ENCODE measurements at regions not wholly inside any gene's neighbourhood (a gene's known extent, or its start where the extent isn't known, plus 50 kb on each side); places are given as distances from the start of the nearest gene placed in this dataset.
"Not testable (repeated sequence)": the region's sequence is repeated elsewhere in the genome, so short reads cannot be mapped to it uniquely, and the experiment has no call there.

DNA sequence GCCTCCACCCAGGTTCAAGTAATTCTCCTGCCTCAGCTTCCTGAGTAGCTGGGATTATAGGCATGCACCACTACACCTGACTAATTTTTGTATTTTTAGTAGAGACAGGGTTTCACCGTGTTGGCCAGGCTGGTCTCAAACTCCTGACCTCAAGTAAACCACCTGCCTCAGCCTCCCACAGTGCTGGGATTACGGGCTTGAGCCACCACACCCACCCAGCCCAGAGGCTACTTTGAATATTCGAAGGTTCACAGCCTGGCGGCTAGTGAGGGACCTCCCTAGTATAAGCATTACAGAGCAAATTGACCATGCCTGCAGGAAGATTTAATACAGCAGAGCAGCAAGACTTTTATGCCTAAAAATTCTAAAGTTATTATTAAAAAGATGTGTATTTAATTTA lies 86.6 kb downstream of the SEPTIN7 start:
- H3K4me1 ChIP-seq (ENCODE audit: control insufficient read depth, low read depth, low read length); H3K79me1 ChIP-seq (ENCODE audit: low read length); H3K4me2 ChIP-seq (ENCODE audit: low read length); H3K27me3 ChIP-seq (ENCODE audit: insufficient read depth, low read length, poor library complexity); H3K36me3 ChIP-seq (ENCODE audit: control insufficient read depth, insufficient read depth, low read length); H2BK15ac ChIP-seq (replicated peaks; ENCODE audit: low read depth); H3K27ac ChIP-seq (ENCODE audit: low read depth, low read length); H3K18ac ChIP-seq (ENCODE audit: low read length); H3K23ac ChIP-seq (ENCODE audit: low read length); H2BK5ac ChIP-seq (ENCODE audit: low read length); H3K79me2 ChIP-seq (ENCODE audit: control insufficient read depth, insufficient read depth, low read length); H2AK5ac ChIP-seq (ENCODE audit: low read length); H2BK120ac ChIP-seq (ENCODE audit: low read depth, low read length); H4K5ac ChIP-seq (ENCODE audit: low read length); H3K4ac ChIP-seq (ENCODE audit: low read depth, low read length); H3K9ac ChIP-seq (ENCODE audit: low read length); H3K4me3 ChIP-seq (ENCODE audit: low read length); H3K56ac ChIP-seq (ENCODE audit: low read length); H4K8ac ChIP-seq (ENCODE audit: low read depth, low read length): not testable (repeated sequence)
- no CpG with 5 or more reads among the region's 4 CpGs for WGBS (ENCODE audit: extremely low coverage, insufficient coverage, low lambda C conversion rate)
- peak; percentile 48 for DNase-seq

DNA sequence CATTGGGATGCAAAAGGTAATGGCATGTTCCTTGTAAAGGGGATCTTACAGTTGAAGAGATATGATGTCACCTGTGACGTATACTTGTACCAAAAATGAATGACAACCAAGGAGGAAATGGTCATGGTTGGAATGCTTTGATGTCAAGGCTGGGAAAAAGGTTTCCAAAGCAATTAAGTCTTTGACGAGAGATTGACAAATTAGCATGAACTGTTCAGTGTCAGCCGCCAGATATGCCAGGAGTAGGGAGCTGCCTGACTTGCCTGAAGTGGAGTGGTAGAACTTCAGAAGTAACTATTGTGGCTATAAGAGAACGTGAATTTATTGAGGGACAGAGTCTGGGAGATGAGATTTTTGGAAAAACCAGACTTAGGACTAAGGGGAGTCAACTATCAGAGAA lies 88.1 kb downstream of the SEPTIN7 start:
- H3K36me3 ChIP-seq (ENCODE audit: control insufficient read depth, insufficient read depth, low read length), result peaks cover 1% of the 10 kb centered on the region

DNA sequence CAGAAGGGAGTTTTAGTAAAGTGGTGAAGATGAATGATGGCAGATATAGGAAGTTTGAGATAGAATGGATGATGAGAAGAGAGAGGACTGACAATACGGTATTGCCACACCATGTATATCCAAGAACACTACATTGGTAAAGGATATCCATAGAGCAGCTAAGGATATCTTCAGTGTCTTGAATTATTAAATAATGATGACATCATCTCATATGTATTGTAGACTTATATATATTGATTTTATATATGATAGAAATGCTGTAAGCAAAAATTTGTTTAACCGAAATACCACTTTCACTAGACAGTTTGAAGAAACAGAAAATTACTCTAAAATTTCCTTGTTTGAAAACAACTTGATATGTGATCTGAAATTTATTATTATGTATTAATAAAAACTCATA lies 89.0 kb downstream of the SEPTIN7 start:
- Histone ChIP-seq H3K36me3 (ENCODE audit: control insufficient read depth, insufficient read depth, low read length) (peaks cover 1% of the 10 kb centered on the region), H3K23ac (ENCODE audit: low read length) (no peak overlapping the region), H3K27ac (ENCODE audit: low read depth, low read length) (no peak overlapping the region), H3K9ac (ENCODE audit: low read length) (no peak overlapping the region), H4K5ac (ENCODE audit: low read length) (no peak overlapping the region), H3K4me2 (ENCODE audit: low read length) (no peak overlapping the region), H3K18ac (ENCODE audit: low read length) (no peak overlapping the region), H4K8ac (ENCODE audit: low read depth, low read length) (no peak overlapping the region), H3K79me2 (ENCODE audit: control insufficient read depth, insufficient read depth, low read length) (no peaks in the 10 kb centered on the region), H3K4me3 (ENCODE audit: low read length) (no peak overlapping the region), H2AK5ac (ENCODE audit: low read length) (no peak overlapping the region), H2BK120ac (ENCODE audit: low read depth, low read length) (no peak overlapping the region), H2BK15ac (replicated peaks; ENCODE audit: low read depth) (no peak overlapping the region), H3K56ac (ENCODE audit: low read length) (no peak overlapping the region), H3K27me3 (ENCODE audit: insufficient read depth, low read length, poor library complexity) (no peaks in the 10 kb centered on the region), H2BK5ac (ENCODE audit: low read length) (no peak overlapping the region), H3K4me1 (ENCODE audit: control insufficient read depth, low read depth, low read length) (no peaks in the 10 kb centered on the region), H3K79me1 (ENCODE audit: low read length) (no peaks in the 10 kb centered on the region), H3K4ac (ENCODE audit: low read depth, low read length) (no peak overlapping the region)
- WGBS (ENCODE audit: extremely low coverage, insufficient coverage, low lambda C conversion rate), result no CpG with 5 or more reads among the region's 2 CpGs
- DNase-seq, result no peak

More for the DNA sequence above, 88.1 kb downstream of the SEPTIN7 start:
- Histone ChIP-seq H4K5ac (ENCODE audit: low read length) (no peak overlapping the region), H2AK5ac (ENCODE audit: low read length) (no peak overlapping the region), H3K27me3 (ENCODE audit: insufficient read depth, low read length, poor library complexity) (no peaks in the 10 kb centered on the region), H3K56ac (ENCODE audit: low read length) (no peak overlapping the region), H3K23ac (ENCODE audit: low read length) (no peak overlapping the region), H4K8ac (ENCODE audit: low read depth, low read length) (no peak overlapping the region), H3K79me2 (ENCODE audit: control insufficient read depth, insufficient read depth, low read length) (no peaks in the 10 kb centered on the region), H2BK15ac (replicated peaks; ENCODE audit: low read depth) (no peak overlapping the region), H3K9ac (ENCODE audit: low read length) (no peak overlapping the region), H3K4me3 (ENCODE audit: low read length) (no peak overlapping the region), H3K4me1 (ENCODE audit: control insufficient read depth, low read depth, low read length) (no peaks in the 10 kb centered on the region), H3K4me2 (ENCODE audit: low read length) (no peak overlapping the region), H3K27ac (ENCODE audit: low read depth, low read length) (no peak overlapping the region), H3K4ac (ENCODE audit: low read depth, low read length) (no peak overlapping the region), H2BK5ac (ENCODE audit: low read length) (no peak overlapping the region), H2BK120ac (ENCODE audit: low read depth, low read length) (no peak overlapping the region), H3K18ac (ENCODE audit: low read length) (no peak overlapping the region), H3K79me1 (ENCODE audit: low read length) (no peaks in the 10 kb centered on the region)
- DNase-seq, result no peak
- no CpG with 5 or more reads among the region's 4 CpGs for WGBS (ENCODE audit: extremely low coverage, insufficient coverage, low lambda C conversion rate)

DNA sequence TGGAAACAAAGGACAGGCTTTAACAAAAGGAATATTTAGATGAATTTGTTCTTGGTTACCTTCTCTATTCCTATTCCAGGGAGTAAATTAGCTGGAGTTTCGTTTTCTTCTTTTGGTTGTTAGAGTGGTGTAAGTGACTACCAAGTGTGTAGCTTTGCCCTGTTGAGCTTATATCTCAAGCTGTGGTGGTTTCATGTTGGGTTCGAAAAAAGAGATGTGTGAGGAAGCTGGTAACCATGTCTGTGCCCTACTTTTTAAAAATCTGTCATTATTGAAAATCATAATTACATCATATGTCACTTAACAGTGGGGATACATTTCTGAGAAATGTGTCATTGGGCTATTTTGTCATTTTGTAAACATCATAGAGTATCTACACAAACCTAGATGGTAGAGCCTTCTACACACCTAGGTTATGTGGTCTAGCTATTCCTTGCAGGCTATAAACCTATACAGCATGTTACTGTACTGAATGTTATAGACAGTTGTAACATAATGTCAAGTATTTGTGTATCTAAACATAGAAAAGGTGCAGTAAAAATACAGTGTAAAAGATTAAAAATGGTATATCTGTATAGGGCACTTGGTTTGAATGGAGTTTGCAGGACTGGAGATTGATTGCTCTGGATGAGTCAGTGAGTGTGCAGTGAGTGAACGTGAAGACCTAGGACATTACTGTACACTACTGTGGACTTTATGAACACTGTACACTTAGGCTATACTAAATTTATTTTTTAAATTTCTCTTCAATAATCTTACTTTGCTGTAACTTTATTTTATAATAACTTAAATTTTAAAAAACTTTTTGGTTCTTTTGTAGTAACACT lies 90.4 kb downstream of the SEPTIN7 start:
- Histone ChIP-seq H3K4me3 (ENCODE audit: low read length) (no peak overlapping the region), H3K18ac (ENCODE audit: low read length) (no peak overlapping the region), H3K23ac (ENCODE audit: low read length) (no peak overlapping the region)

DNA sequence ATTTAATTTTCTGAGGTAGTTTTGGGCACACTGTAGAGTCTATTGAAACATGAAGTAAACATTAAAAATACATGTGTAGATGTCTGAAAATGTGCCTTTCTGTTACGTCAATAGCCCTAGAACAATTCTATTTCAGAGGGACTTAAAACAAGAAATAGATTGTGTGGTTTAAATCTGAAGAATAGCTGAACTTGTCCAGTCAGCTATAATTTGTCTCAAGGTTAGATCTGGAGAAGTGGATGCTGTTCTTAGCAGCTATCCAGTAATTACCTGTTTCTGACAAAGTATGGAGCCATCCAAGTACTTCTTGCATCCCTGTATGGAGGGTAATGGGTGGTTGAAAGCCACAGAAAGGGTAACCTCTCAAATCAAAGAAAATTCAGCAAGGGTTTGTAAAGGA lies 92.8 kb downstream of the SEPTIN7 start:
- Histone ChIP-seq H3K4me2 (ENCODE audit: low read length) (no peak overlapping the region), H2AK5ac (ENCODE audit: low read length) (no peak overlapping the region), H3K4me1 (ENCODE audit: control insufficient read depth, low read depth, low read length) (no peaks in the 10 kb centered on the region), H3K79me2 (ENCODE audit: control insufficient read depth, insufficient read depth, low read length) (no peaks in the 10 kb centered on the region), H3K27me3 (ENCODE audit: insufficient read depth, low read length, poor library complexity) (no peaks in the 10 kb centered on the region), H3K56ac (ENCODE audit: low read length) (no peak overlapping the region), H4K8ac (ENCODE audit: low read depth, low read length) (no peak overlapping the region), H4K5ac (ENCODE audit: low read length) (no peak overlapping the region), H3K4me3 (ENCODE audit: low read length) (no peak overlapping the region), H2BK5ac (ENCODE audit: low read length) (no peak overlapping the region), H3K27ac (ENCODE audit: low read depth, low read length) (no peak overlapping the region), H3K79me1 (ENCODE audit: low read length) (no peaks in the 10 kb centered on the region), H3K4ac (ENCODE audit: low read depth, low read length) (no peak overlapping the region), H3K36me3 (ENCODE audit: control insufficient read depth, insufficient read depth, low read length) (peaks cover 1% of the 10 kb centered on the region), H2BK15ac (replicated peaks; ENCODE audit: low read depth) (no peak overlapping the region), H3K23ac (ENCODE audit: low read length) (no peak overlapping the region), H2BK120ac (ENCODE audit: low read depth, low read length) (no peak overlapping the region), H3K18ac (ENCODE audit: low read length) (no peak overlapping the region), H3K9ac (ENCODE audit: low read length) (no peak overlapping the region)
- DNase-seq, result no peak
- WGBS (ENCODE audit: extremely low coverage, insufficient coverage, low lambda C conversion rate), result no CpG with 5 or more reads among the region's 1 CpG

More for the DNA sequence above, 90.4 kb downstream of the SEPTIN7 start:
- H3K79me1 ChIP-seq (ENCODE audit: low read length), result no peaks in the 10 kb centered on the region
- peaks cover 1% of the 10 kb centered on the region for H3K36me3 ChIP-seq (ENCODE audit: control insufficient read depth, insufficient read depth, low read length)
- no peaks in the 10 kb centered on the region for H3K79me2 ChIP-seq (ENCODE audit: control insufficient read depth, insufficient read depth, low read length)
- H3K4me2 ChIP-seq (ENCODE audit: low read length), result no peak overlapping the region
- H4K8ac ChIP-seq (ENCODE audit: low read depth, low read length), result no peak overlapping the region
- no peaks in the 10 kb centered on the region for H3K27me3 ChIP-seq (ENCODE audit: insufficient read depth, low read length, poor library complexity)
- no peak overlapping the region for H4K5ac ChIP-seq (ENCODE audit: low read length)
- H2AK5ac ChIP-seq (ENCODE audit: low read length), result no peak overlapping the region
- no peaks in the 10 kb centered on the region for H3K4me1 ChIP-seq (ENCODE audit: control insufficient read depth, low read depth, low read length)
- no peak overlapping the region for H2BK5ac ChIP-seq (ENCODE audit: low read length)
- H2BK120ac ChIP-seq (ENCODE audit: low read depth, low read length), result no peak overlapping the region
- H3K4ac ChIP-seq (ENCODE audit: low read depth, low read length), result no peak overlapping the region
- DNase-seq, result no peak
- no CpG with 5 or more reads among the region's 3 CpGs for whole genome bisulfite sequencing (ENCODE audit: extremely low coverage, insufficient coverage, low lambda C conversion rate)
- H3K9ac ChIP-seq (ENCODE audit: low read length), result no peak overlapping the region
- H3K56ac ChIP-seq (ENCODE audit: low read length), result no peak overlapping the region
- H3K27ac ChIP-seq (ENCODE audit: low read depth, low read length), result no peak overlapping the region
- no peak overlapping the region for H2BK15ac ChIP-seq (replicated peaks; ENCODE audit: low read depth)

DNA sequence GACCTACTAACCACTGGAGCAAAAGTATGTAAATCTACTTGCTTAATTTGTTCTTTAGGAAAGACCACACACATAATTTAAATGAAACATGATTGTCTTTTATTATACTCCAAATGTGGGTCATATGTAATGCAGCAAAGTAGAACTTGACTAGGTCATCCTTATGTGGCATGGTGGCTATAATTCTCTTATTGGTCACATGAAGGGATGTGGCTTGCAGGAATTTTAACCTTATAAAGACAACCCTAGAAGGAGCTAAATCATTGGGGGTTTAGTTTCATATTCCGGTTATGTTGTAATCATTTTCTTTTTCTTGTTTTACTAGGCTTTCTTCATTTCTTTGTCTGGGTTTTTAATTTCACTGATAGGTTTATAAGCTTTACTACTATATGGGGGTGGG lies 93.9 kb downstream of the SEPTIN7 start:
- Histone ChIP-seq H2BK120ac (ENCODE audit: low read depth, low read length) (no peak overlapping the region), H3K79me1 (ENCODE audit: low read length) (no peaks in the 10 kb centered on the region), H4K5ac (ENCODE audit: low read length) (no peak overlapping the region), H3K4ac (ENCODE audit: low read depth, low read length) (no peak overlapping the region), H3K27me3 (ENCODE audit: insufficient read depth, low read length, poor library complexity) (no peaks in the 10 kb centered on the region), H2AK5ac (ENCODE audit: low read length) (no peak overlapping the region), H3K4me2 (ENCODE audit: low read length) (no peak overlapping the region), H3K79me2 (ENCODE audit: control insufficient read depth, insufficient read depth, low read length) (no peaks in the 10 kb centered on the region), H3K4me1 (ENCODE audit: control insufficient read depth, low read depth, low read length) (no peaks in the 10 kb centered on the region), H3K27ac (ENCODE audit: low read depth, low read length) (no peak overlapping the region), H3K23ac (ENCODE audit: low read length) (no peak overlapping the region), H3K56ac (ENCODE audit: low read length) (no peak overlapping the region), H3K9ac (ENCODE audit: low read length) (no peak overlapping the region), H3K18ac (ENCODE audit: low read length) (no peak overlapping the region), H3K36me3 (ENCODE audit: control insufficient read depth, insufficient read depth, low read length) (no peaks in the 10 kb centered on the region), H3K4me3 (ENCODE audit: low read length) (no peak overlapping the region), H2BK15ac (replicated peaks; ENCODE audit: low read depth) (no peak overlapping the region), H2BK5ac (ENCODE audit: low read length) (no peak overlapping the region), H4K8ac (ENCODE audit: low read depth, low read length) (no peak overlapping the region)
- no CpG with 5 or more reads among the region's 1 CpG for WGBS (ENCODE audit: extremely low coverage, insufficient coverage, low lambda C conversion rate)
- DNase-seq, result no peak
